Ammon's horn (tissue), 1 donor: ENCODE measurements at regions not wholly inside any gene's neighbourhood (a gene's known extent, or its start where the extent isn't known, plus 50 kb on each side); places are given as distances from the start of the nearest gene placed in this dataset.

Experiments
- DNase-seq: peaks from one replicate; pipeline ENCODE4 v3.0.0-alpha.2; 2016; ENCODE audit warnings: low spot score

DNA sequence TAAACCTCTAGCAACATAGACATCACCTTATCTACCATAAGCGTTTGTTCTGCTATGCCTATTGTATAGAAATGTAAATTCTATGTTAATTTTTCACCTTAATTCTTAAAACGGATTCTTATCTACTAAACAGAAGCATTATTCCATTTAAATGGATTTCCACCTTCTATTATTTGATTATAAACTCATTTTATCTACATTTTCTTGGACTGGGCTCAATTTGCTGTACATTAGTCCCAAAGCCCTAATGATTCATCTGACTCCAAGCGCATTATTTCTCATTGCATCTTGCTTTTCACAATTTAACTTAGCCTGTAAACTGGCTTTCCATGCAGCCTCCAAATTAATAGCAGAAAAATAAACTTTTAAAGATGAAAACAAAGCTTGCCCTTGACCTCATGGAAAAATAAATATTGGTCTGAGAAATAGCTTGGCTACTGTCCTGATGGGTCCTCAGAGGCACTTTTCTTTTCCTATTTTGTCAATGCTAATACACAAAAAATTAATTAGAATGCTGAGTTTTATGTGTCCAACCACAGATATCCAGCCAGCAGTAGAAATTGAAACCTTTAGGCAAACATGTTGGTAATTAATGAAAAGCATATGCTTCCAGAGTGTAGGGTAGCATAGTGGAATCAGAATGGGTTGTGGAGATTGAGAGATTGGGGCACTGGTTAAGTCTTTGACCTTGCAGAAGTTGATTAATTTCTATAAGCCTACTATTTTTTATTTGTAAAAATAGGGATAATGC, 81.4 kb upstream of the CFAP20DC start:
- DNase-seq: no peak

DNA sequence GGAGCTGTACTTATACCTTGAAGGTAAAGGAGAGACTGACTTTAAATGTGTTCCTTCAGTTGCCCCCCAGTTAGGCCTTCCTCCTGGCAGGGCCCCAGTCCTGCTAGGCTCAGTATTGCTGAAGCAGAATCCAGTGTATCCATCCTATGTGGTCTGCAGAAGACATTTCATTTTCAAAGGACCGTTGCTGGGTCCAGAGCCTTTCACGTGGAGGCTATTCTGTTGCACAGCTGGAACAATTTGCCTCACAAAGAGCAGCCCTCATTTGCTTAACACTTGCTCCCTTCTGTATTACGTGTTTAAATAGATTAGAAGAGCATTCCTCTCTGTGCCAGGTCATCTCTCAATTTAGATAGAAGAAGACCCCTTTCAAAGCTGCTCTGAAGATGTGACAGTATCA, 78.9 kb upstream of the CFAP20DC start:
- DNase-seq: no peak

DNA sequence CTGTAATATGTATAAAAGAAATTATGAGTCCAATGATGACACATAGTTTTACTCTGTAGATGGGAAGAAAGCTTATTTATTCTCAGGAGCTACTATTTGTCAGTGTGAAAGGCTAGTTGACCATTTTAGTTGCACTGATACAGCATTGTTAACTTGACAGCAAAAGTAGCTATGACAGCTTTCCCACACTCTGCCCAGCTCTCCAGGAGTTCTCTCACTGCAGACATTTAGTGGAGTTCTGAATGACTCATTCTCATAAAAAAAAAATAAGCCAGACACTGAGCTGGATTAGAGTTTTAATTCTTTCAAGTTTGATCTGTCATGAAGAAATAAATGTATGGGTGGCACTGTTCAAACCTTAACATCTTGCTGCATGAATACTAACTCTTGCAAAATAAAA, 77.2 kb upstream of the CFAP20DC start:
- no peak for DNase-seq

DNA sequence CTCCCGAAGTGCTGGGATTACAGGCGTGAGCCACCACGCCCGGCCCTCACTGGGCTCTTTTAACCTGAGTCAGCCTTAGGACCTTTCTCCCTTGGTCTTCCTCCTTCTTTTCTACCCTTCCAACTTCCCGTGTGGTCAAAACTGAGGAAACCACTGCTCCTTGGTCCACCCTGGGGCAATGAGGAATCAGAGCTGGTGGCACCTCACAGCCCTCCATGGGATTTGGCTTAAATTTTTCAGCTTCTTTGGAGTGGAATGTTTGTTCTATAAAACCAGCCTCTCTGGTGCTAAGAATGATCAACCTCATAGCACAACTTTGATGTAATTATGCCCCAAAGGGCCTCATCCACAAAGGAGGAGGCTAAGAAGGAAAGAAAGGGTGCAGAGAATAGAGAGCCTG, 76.6 kb upstream of the CFAP20DC start:
- DNase-seq: no peak

DNA sequence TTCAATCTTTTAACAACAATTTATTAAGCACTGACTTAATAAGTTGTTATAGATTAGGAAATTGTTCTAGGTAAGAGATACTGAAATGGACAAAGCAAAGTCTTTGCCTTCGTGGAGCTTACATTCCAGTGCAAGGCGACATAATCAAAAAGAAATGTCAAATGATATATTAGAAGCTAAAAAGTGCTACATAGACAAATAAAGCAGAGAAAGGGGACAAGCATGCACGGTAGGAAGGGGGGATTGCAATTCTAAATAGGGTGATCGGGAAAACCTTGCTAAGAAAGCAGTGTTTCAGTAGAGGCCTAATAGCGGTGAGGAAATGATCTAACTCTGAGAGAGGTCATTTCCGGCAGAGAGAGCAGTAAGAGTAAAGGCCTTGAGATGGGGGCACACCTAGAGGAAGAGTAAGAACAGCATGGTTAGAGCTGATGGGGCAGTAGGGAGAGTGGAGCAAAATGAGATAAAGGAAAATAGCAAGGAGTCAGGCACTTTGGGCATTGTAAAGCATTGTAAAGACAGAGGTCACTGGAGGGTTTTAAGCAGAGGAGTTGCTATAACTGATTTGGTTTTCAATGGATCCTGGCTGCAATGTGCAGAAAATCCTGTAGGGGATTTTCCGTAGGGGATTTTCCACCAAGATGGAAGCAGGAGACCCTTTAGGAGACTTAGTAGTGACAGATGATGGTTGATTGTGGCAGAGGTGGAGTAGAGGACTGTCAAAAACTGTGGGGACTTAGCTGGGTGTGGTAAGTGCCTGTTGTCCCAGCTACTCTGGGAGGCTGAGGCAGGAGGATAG, 71.7 kb upstream of the CFAP20DC start:
- DNase-seq: no peak

DNA sequence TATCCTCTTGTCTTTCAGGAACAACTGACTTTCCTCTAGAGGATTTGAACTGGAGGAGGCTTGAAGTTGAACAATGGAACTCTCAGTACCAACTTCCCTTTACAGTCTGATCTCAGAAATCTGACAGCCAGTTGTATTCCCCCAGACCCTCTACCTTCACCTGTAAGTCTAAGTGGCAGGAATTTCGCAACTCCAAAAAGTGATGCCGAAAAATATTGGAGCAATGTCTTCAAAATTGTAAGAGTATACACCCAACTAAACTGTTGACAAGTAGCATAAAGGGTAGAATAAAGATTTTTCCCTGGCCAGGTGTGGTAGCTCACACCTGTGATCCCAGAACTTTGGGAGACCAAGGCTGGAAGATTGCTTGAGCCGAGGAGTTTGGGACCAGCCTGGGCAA, 69.1 kb upstream of the CFAP20DC start:
- DNase-seq: no peak

DNA sequence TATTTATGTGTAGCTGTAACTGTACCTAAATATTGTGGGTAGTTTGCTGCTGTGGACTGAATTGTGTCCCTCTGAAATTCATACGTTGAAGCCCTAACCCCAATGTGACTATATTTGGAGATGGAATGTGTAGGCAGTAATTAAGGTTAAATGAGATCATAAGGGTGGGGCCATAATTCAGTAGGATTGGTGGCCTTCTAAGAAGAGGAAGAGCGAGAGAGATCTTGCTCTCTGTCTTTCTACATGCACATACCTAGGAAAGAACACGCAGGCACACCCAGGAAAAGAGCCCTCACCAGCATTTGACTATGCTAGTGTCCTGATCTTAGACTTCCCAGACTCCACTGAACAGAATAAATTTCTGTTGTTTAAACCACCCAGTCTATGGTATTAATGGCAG, 67.6 kb upstream of the CFAP20DC start:
- DNase-seq: no peak

DNA sequence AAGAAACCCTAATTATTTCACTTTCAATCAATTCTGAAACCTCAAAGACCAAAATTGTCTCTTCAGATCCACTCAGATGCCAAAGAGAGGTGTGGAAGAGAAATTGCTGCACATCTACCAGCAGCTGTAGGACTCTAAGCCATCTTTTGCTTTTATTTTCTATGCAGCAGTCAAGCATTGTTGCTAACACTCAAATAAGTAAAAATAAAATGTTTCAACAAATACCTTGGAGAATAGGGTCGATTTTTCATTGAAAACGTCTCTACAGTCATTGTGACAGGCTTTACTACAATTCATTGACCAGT, 66.4 kb upstream of the CFAP20DC start:
- no peak for DNase-seq

DNA sequence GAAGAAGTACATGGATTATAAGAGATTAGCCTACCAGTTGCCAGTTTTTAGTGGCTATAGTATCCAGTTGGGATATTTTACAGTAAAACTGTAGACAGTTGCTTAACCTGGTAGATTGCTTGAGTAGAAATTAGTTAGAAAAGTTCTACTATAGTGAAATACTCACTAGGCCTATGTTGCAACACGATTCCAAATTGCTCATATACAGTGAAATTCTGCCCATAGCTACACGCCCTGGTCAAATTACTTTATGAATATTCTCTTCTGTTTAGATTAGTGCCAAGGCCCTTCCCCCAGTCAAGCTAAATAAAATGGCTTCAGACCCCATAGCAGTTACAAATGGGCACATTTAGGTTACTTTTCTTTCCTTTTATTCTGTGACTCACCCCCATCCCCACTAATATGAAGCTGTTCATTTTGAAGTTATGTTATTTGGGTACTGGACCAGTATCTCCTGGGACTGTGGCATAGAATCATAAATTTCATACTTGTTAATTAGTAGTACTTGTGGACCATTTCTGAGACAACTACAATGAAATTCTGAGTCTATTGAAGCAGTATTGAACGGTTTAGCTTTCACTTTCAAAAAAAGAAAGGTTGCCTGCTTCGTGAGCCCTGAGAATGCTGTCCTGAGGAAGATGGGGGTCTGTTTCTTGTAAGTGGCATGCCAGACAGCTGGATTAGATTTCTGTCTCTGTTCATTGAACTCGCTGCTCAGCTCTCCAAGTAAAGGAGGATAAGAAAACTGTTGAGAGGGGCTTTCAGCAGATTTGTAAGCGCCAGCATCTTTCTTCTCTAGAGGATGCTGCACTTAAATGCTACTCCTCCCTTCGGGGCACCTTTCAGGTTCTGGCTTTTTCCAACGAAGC, 65.8 kb upstream of the CFAP20DC start:
- DNase-seq: no peak

DNA sequence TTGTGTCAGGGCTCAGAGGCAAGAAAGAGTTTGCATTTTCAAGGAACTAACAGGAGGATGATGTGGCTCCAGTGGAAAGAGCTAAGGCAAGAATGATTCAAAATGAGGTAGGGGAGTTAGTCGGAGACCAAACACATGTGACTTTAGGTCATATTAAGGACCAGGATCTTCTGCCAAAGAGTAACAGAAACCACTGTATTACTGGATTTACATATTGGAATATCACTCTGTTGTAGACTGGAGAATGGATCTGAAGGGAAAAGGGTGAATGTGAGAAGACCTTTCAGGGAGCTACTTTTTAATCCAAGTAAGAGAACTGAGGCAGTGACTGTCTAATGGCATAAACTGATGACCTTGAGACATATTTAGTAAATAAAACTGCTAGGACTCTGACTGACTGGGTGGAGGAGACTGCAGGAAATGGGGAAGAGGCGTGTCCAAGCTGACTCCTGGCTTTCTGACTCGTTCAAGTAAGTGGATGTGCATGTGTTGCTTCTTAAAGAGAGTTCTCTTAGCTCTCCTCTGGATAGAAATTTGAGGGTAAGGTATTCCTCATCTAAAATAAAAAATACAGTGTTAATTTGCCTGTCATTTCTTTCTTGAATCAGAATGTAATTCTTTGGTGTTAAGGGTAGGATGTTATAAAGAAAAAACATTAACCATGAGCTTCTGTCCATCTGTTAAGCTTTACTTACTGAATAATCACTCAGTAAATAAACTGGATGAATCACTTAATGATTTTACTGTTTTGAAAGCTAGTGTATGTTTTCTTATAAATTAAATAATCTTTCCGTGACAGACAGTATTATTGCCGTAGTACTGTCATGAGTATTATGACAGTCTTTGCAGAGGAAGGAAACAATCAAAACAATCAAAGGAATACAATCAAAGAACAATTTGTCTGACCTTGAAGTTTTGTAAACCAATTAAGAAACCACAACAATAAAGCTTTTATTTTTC, 58.3 kb upstream of the CFAP20DC start:
- DNase-seq: no peak

DNA sequence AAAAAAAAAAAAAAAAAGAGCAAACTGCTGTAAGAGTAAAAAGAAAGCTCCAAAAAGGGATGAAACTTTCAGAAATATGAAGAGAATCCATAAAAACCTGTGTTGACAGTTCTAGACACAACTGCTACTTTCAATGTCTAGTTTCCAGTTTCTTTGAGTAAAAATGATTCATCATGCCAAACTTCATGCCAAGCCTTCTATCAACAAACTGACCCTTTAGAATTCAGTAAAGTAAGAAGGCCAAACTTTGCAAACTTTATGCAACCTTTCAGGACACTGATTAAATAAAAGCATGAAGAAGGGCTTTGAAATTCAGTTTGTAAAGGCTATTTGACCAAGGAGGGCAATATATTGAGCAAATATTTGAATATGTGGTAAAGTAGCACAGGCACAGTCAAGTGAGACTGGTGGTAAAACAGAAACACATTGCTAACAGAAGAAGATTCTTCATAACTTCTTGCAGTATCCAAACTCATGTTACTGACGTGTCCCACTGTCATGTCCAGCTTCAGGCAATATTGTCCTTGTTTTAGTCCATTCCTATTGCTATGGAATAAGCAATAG, 56.3 kb upstream of the CFAP20DC start:
- DNase-seq: no peak

DNA sequence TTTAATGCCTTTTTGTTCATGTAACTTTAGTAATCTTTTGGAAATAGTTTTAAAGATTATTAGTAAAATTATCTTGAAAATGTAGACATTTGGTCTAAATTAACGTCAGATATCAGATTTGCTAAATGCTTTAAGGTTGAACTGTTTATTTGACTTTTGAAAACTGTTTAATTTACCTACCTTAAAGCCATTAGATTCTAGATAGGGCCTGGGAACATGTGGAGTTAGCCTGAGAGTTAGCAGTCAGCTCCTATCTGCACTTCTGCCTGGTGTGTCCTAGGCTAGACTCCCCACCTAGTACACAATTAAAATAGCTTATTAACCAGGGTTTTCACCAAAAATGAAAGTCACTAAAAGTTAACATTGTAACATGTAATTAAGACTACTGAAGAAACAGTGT, 53.7 kb upstream of the CFAP20DC start:
- DNase-seq: no peak

DNA sequence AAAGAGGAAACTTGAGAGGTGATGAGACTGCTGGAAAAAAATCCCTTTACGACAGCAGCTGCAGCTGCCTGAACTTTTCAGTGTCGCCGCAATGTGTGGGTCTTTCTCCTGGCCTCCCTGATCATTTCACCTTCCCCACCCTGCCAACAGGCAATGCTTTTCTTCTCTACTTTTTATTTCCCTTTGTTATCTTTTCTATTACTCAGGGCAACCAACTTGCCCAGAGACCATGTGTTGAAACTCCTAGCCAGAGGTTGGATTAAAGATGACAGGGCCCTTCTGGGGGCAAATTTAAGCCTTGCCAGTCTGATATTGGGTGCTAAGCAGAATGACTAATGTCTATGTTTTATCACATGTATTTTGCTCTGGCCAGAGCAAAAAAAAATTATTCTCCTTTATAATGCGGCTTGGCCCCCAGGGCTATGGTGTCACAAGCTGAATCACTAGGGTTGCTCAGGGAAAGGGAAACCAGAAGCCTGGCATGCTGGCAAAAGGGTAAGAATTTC, 51.5 kb upstream of the CFAP20DC start:
- no peak for DNase-seq
